T-cell (primary cell): ENCODE measurements at regions not wholly inside any gene's neighbourhood (a gene's known extent, or its start where the extent isn't known, plus 50 kb on each side); places are given as distances from the start of the nearest gene placed in this dataset.
A peak's percentile ranks its signal among the peaks of the same experiment; 100 is the strongest.

Source experiments
- ATAC-seq, 4 experiments: fragments of 200-7000 bp in 3 of 4; fragments of 150-1000 bp in 1 of 4; cut with Tn5 transposase; replicated peaks in 1 of 4; 1 replicate in 3 of 4; 2 replicates in 1 of 4; pipeline ENCODE4 v1.10.0; 2021; ENCODE audit warnings: moderate library complexity in 3 of 4, mild to moderate bottlenecking in 2 of 4, moderate number of reproducible peaks in 1 of 4
- CTCF ChIA-PET, 2 donors: fragments of 300-600 bp; sonication (Branson Sonifier 250); formaldehyde crosslinking; loops; one replicate each; lab custom pipeline; 2022; ENCODE audit warnings: antibody characterized with exemption in 2 of 2; lab: Charles Lee
- POLR2A ChIA-PET, 2 donors: fragments of 300-600 bp; sonication (Branson Sonifier 250); formaldehyde crosslinking; loops; one replicate each; lab custom pipeline; 2022; ENCODE audit warnings: antibody characterized with exemption in 2 of 2; lab: Charles Lee
- DNase-seq, 35 experiments: peaks; one replicate each; pipeline versions ENCODE4 v3.0.0 to v3.0.0-alpha.2; 2013 to 2023
- H3K27ac ChIP-seq: one replicate; pipeline ENCODE4 v1.5.1; 2013; ENCODE audit warnings: low read length
- H3K27me3 ChIP-seq, 2 experiments: replicated peaks in 1 of 2; 1 replicate in 1 of 2; 2 replicates in 1 of 2; pipeline versions ENCODE4 v1.6.1 to v1.7.0; 2013; ENCODE audit warnings: low read length in 1 of 2, mixed read lengths in 1 of 2; ENCODE audit not compliant: control insufficient read depth in 2 of 2, insufficient read depth in 2 of 2; ENCODE audit errors: extremely low read depth in 1 of 2
- H3K36me3 ChIP-seq, 2 donors: 1 replicate in 1 of 2; 2 replicates in 1 of 2; pipeline versions ENCODE4 v1.6.1 to v1.7.0; 2013; ENCODE audit warnings: low read length in 1 of 2; ENCODE audit not compliant: control insufficient read depth in 2 of 2, insufficient read depth in 1 of 2; ENCODE audit errors: extremely low read depth in 1 of 2
- H3K4me1 ChIP-seq, 2 experiments: 1 replicate in 1 of 2; 2 replicates in 1 of 2; pipeline versions ENCODE4 v1.6.1 to v1.7.0; 2013; ENCODE audit warnings: low read length in 2 of 2, mixed read lengths in 1 of 2; ENCODE audit not compliant: insufficient read depth in 2 of 2, control insufficient read depth in 1 of 2; ENCODE audit errors: extremely low read depth in 1 of 2
- H3K4me3 ChIP-seq, 2 donors: 1 replicate in 1 of 2; 2 replicates in 1 of 2; pipeline versions ENCODE4 v1.5.1 to v1.7.0; 2013; ENCODE audit warnings: mild to moderate bottlenecking in 2 of 2, low read length in 1 of 2, moderate library complexity in 1 of 2; ENCODE audit not compliant: control insufficient read depth in 1 of 2; ENCODE audit errors: extremely low read depth in 1 of 2
- H3K9me3 ChIP-seq: 2 replicates; pipeline ENCODE4 v1.7.0; 2013
- H3K27ac Mint-ChIP-seq, 2 donors: one replicate each; pipeline ENCODE4 v1.8.0; 2020 to 2021; ENCODE audit warnings: mild to moderate bottlenecking in 2 of 2, mixed read lengths in 2 of 2
- H3K27me3 Mint-ChIP-seq, 2 donors: one replicate each; pipeline ENCODE4 v1.8.0; 2021 to 2022; ENCODE audit warnings: mixed read lengths in 2 of 2
- H3K36me3 Mint-ChIP-seq: one replicate; pipeline ENCODE4 v1.8.0; 2021; ENCODE audit warnings: mixed read lengths
- H3K4me1 Mint-ChIP-seq, 3 donors: one replicate each; pipeline ENCODE4 v1.8.0; 2020 to 2022; ENCODE audit warnings: mixed read lengths in 3 of 3, mild to moderate bottlenecking in 1 of 3
- H3K4me3 Mint-ChIP-seq, 3 donors: one replicate each; pipeline ENCODE4 v1.8.0; 2020 to 2022; ENCODE audit warnings: mild to moderate bottlenecking in 3 of 3, mixed read lengths in 3 of 3, moderate library complexity in 3 of 3
- H3K9me3 Mint-ChIP-seq, 3 donors: one replicate each; pipeline ENCODE4 v1.8.0; 2020 to 2022; ENCODE audit warnings: mixed read lengths in 3 of 3
- WGBS: methylation state at CpG from one replicate; pipeline ENCODE4 v1.1.5; 2013; ENCODE audit warnings: missing lambda C conversion rate; ENCODE audit not compliant: insufficient coverage; 5-methylcytosine and 5-hydroxymethylcytosine counted together

DNA sequence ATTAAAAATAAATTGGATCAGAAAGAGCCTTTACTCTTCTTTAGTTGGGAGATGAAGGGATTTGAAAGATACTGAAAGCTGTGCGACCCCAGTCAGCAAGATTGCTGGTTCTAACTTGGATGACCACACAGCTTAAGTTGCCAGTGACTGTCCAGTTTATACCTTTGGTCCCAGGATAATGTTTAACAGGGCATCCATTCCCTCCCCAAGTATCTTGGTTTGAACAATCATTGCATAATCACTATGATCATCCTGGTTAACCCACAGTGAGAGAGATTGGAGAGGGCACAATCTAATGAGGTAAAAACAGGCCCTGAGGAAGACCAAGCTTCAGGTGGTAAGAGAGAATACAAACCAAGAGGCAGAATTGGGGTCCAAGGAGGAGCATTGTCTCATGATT is 798.3 kb downstream of the MAFB start:
- Mint-ChIP-seq H3K9me3 (peaks cover 0 to 4% (median 0%) of the 10 kb centered on the region in 3 donors), H3K4me1 (no peaks in the 10 kb centered on the region), H3K27ac (no peak overlapping the region), H3K36me3 (no peaks in the 10 kb centered on the region), H3K27me3 (peaks cover 0 to under 1% of the 10 kb centered on the region in 2 donors), H3K4me3 (no peak overlapping the region)
- POLR2A ChIA-PET = no interaction called here
- H3K4me3 ChIP-seq = no peak overlapping the region
- H3K27me3 ChIP-seq = no peaks in the 10 kb centered on the region
- no peak for ATAC-seq
- DNase-seq = no peak
- H3K4me1 ChIP-seq = no peaks in the 10 kb centered on the region
- no peak overlapping the region for H3K27ac ChIP-seq
- 100% methylated on average over 1 of the region's 1 CpG for WGBS
- no peaks in the 10 kb centered on the region for H3K36me3 ChIP-seq
- no peaks in the 10 kb centered on the region for H3K9me3 ChIP-seq
- CTCF ChIA-PET = no interaction called here

DNA sequence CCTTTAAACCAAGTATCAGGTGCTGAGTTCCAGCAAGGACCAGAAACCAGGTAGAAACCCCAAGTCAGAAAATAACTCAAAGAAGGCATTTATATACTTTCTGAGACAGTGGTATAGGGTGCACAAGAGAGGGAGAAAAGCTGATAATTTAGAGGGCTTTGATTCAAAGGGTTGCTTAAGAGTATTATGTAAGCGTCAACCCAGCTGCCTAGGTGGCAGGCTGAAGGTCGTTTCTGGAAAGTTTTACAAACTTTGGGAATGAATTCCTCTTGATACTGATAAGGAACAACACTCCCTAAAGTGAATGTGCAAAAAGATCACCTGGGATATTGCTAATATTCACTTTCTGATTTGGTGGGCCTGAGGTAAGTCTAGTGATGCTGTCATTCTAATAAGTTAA is 800.7 kb downstream of the MAFB start:
- Mint-ChIP-seq H3K27me3 (peaks cover 0 to 1% of the 10 kb centered on the region in 2 donors), H3K36me3 (no peaks in the 10 kb centered on the region), H3K27ac (no peak overlapping the region), H3K4me1 (no peaks in the 10 kb centered on the region), H3K4me3 (no peak overlapping the region), H3K9me3 (no peaks in the 10 kb centered on the region)
- H3K9me3 ChIP-seq = no peaks in the 10 kb centered on the region
- no peak overlapping the region for H3K4me3 ChIP-seq
- ATAC-seq = no peak
- H3K27me3 ChIP-seq = no peaks in the 10 kb centered on the region
- DNase-seq = no peak
- WGBS = no CpG with 5 or more reads among the region's 2 CpGs
- H3K4me1 ChIP-seq = no peaks in the 10 kb centered on the region
- no peaks in the 10 kb centered on the region for H3K36me3 ChIP-seq
- ChIA-PET POLR2A (no interaction called here), CTCF (no interaction called here)
- no peak overlapping the region for H3K27ac ChIP-seq

DNA sequence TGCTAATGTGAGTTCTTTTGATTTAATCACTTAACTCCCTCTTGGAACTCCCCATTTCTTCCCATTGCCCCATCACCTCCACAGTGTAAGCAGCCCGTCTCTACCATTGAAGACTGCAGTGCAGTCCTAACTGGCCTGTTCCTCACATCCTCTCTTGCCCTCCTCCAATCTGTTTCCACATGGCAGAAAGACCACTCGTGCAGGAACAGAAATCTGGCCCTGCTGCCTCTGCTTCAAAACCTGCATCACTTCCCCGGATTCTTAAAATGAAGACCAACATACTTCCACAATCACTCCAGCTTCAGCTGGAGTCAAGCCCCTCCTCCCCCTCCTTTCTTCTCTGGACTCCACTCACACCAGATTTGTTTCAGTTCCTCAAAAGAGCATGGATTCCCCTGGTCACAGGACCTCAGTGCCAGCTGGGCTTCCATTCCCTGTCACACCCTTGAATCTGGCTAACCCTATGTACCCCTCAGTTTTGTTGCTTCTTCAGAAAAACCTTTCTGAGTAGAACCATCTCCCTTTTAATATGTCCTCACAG is 802.3 kb downstream of the MAFB start:
- Histone ChIP-seq H3K9me3 (no peaks in the 10 kb centered on the region), H3K27ac (no peak overlapping the region), H3K27me3 (no peaks in the 10 kb centered on the region), H3K36me3 (no peaks in the 10 kb centered on the region), H3K4me1 (no peaks in the 10 kb centered on the region), H3K4me3 (no peak overlapping the region)
- H3K9me3 Mint-ChIP-seq = peaks cover 0 to 4% (median 0%) of the 10 kb centered on the region in 3 donors
- ChIA-PET POLR2A (no interaction called here), CTCF (no interaction called here)
- no peaks in the 10 kb centered on the region for H3K4me1 Mint-ChIP-seq
- H3K4me3 Mint-ChIP-seq = no peak overlapping the region
- ATAC-seq = no peak
- WGBS = 58% methylated on average over 3 of the region's 3 CpGs
- no peak overlapping the region for H3K27ac Mint-ChIP-seq
- H3K36me3 Mint-ChIP-seq = no peaks in the 10 kb centered on the region
- peaks cover 0 to 1% of the 10 kb centered on the region in 2 donors for H3K27me3 Mint-ChIP-seq
- DNase-seq = no peak

DNA sequence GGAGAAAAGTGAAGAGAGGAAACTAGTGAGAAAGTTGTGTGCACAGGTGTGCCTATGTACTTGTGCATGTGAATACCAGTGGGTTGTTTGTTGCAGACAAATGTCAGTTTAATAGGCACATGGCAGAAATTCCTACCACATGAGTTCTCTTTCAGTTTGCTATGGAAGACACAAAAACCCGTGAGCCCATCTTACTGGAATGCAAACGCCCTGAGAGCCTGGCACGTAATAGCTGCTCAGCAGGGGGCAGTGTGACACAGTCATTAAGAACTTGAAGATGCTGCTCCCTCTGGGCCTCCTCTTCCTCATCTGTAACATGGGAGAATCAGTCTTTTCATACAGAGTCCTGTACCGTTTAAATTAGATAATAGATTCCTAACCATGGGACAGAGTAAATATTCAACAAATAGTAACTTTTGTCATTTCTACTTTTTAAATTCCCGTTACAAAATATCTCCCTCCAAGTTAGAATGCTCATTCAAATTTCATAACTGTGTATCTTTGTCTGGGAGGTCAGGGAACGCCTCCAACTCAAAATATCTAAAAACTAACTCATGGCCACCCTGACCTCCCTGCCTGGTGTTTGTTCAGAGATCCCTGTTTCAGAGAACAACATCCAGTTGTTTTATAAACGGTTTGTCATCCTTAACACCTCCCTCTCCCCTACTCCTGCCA is 802.9 kb downstream of the MAFB start:
- Mint-ChIP-seq H3K4me3 (no peak overlapping the region), H3K27ac (no peak overlapping the region), H3K36me3 (no peaks in the 10 kb centered on the region), H3K9me3 (peaks cover 0 to 4% (median 0%) of the 10 kb centered on the region in 3 donors), H3K27me3 (peaks cover 0 to 1% of the 10 kb centered on the region in 2 donors), H3K4me1 (no peaks in the 10 kb centered on the region)
- Histone ChIP-seq H3K36me3 (no peaks in the 10 kb centered on the region), H3K27ac (no peak overlapping the region), H3K4me3 (no peak overlapping the region), H3K4me1 (no peaks in the 10 kb centered on the region), H3K9me3 (no peaks in the 10 kb centered on the region), H3K27me3 (no peaks in the 10 kb centered on the region)
- 35% methylated on average over 2 of the region's 7 CpGs for WGBS
- ATAC-seq = no peak
- ChIA-PET CTCF (no interaction called here), POLR2A (no interaction called here)
- peak in 1 of 35 experiments; percentile 6 for DNase-seq

GRCh38 chr20:39882806-39883205 is 806.2 kb downstream of the MAFB start:
- no peaks in the 10 kb centered on the region for H3K4me1 ChIP-seq
- Mint-ChIP-seq H3K9me3 (peaks cover 0 to 4% (median 0%) of the 10 kb centered on the region in 3 donors), H3K36me3 (no peaks in the 10 kb centered on the region), H3K27ac (no peak overlapping the region), H3K4me3 (no peak overlapping the region), H3K4me1 (no peaks in the 10 kb centered on the region), H3K27me3 (peaks cover 0 to 1% of the 10 kb centered on the region in 2 donors)
- H3K9me3 ChIP-seq = no peaks in the 10 kb centered on the region
- DNase-seq (no peak), ATAC-seq (no peak)
- no peak overlapping the region for H3K27ac ChIP-seq
- H3K4me3 ChIP-seq = no peak overlapping the region
- H3K27me3 ChIP-seq = no peaks in the 10 kb centered on the region
- ChIA-PET POLR2A (no interaction called here), CTCF (no interaction called here)
- 100% methylated on average over 1 of the region's 1 CpG for WGBS
- H3K36me3 ChIP-seq = no peaks in the 10 kb centered on the region

DNA sequence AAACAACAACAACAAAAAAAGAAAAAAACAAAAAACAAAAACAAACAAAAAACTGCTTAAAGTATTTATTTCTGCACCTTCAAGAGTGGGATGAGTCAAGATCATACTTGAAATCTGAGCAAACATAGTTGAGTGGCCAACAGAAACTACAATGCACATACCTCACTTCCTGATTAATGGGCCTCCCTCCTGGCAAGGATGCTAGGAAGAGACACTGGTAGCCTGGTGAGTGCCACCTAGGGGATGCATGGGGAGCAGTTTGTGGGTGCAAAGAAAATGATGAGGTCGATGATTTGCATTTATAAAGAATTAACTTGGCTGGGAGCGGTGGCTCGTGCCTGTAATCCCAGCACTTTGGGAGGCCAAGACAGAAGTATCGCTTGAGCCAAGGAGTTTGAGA is 808.1 kb downstream of the MAFB start:
- CTCF ChIA-PET = no interaction called here

More for the DNA sequence above, 808.1 kb downstream of the MAFB start:
- Mint-ChIP-seq H3K9me3 (peaks cover 0 to 4% (median 0%) of the 10 kb centered on the region in 3 donors), H3K36me3 (no peaks in the 10 kb centered on the region), H3K4me1 (no peaks in the 10 kb centered on the region), H3K27ac (no peak overlapping the region), H3K4me3 (no peak overlapping the region), H3K27me3 (peaks cover 0 to 1% of the 10 kb centered on the region in 2 donors)
- WGBS = 83% methylated on average over 3 of the region's 4 CpGs
- DNase-seq (no peak), ATAC-seq (no peak)
- Histone ChIP-seq H3K4me3 (no peak overlapping the region), H3K36me3 (no peaks in the 10 kb centered on the region), H3K27me3 (peaks cover 0 to 5% of the 10 kb centered on the region in 2 experiments), H3K4me1 (no peaks in the 10 kb centered on the region), H3K9me3 (no peaks in the 10 kb centered on the region), H3K27ac (no peak overlapping the region)
- POLR2A ChIA-PET = no interaction called here
